ENCODE measurements at regions not wholly inside any gene's neighbourhood (a gene's known extent, or its start where the extent isn't known, plus 50 kb on each side); places are given as distances from the start of the nearest gene placed in this dataset.

GRCh38 chr12:31819427-31819826 lies 90.6 kb upstream of the AMN1 start:
- TF ChIP-seq EZH2 (IDR thresholded peaks at IDR 0.05; ENCODE audit: insufficient read depth, poor library complexity, severe bottlenecking) (no peak), EZH2phosphoT487 (IDR thresholded peaks at IDR 0.05; ENCODE audit: insufficient read depth, low read depth) (no peak)

Measured in GM23248 (cell line).